MM.1S (cell line): ENCODE measurements at regions not wholly inside any gene's neighbourhood (a gene's known extent, or its start where the extent isn't known, plus 50 kb on each side); places are given as distances from the start of the nearest gene placed in this dataset.

Experiments
- CTCF ChIP-seq: fragments of 300-600 bp; sonication (generic); IDR thresholded peaks from 2 replicates; pipeline ENCODE4 v1.5.1; 2016; ENCODE audit warnings: antibody characterized with exemption, low read length, mixed read lengths
- EZH2 ChIP-seq: fragments of 300-600 bp; sonication (generic); optimal IDR thresholded peaks from 2 replicates; pipeline ENCODE3; 2017; ENCODE audit warnings: low read depth, mild to moderate bottlenecking, antibody characterized with exemption, low read length, mixed read lengths

GRCh38 chr18:8930990-8931616 is 171.4 kb upstream of the NDUFV2 start:
- TF ChIP-seq CTCF (no peak), EZH2 (no peak)
